ENCODE measurements at regions not wholly inside any gene's neighbourhood (a gene's known extent, or its start where the extent isn't known, plus 50 kb on each side); places are given as distances from the start of the nearest gene placed in this dataset.
"Not testable (repeated sequence)": the region's sequence is repeated elsewhere in the genome, so short reads cannot be mapped to it uniquely, and the experiment has no call there.

GRCh38 chr1:230498704-230499103 lies 72.6 kb upstream of the PGBD5 start:
- Mint-ChIP-seq H3K36me3 (ENCODE audit: low read depth) (no peaks in the 10 kb centered on the region), H3K27me3 (peaks cover 16% of the 10 kb centered on the region), H3K27ac (no peak overlapping the region), H3K4me3 (no peak overlapping the region), H3K9me3 (no peaks in the 10 kb centered on the region), H3K4me1 (no peaks in the 10 kb centered on the region)
- DNase-seq (no peak), ATAC-seq (no peak)

- H3K4me3 Mint-ChIP-seq = no peak overlapping the region
- H3K4me1 Mint-ChIP-seq = no peaks in the 10 kb centered on the region
- H3K9me3 Mint-ChIP-seq = no peaks in the 10 kb centered on the region
- H3K27ac Mint-ChIP-seq = no peak overlapping the region
- ATAC-seq (no peak), DNase-seq (no peak)
- H3K36me3 Mint-ChIP-seq (ENCODE audit: low read depth) = no peaks in the 10 kb centered on the region
- peaks cover 18% of the 10 kb centered on the region for H3K27me3 Mint-ChIP-seq
Observed at GRCh38 chr1:230496451-230496850, 70.3 kb upstream of the PGBD5 start.

- Mint-ChIP-seq H3K9me3 (no peaks in the 10 kb centered on the region), H3K27me3 (peaks cover 18% of the 10 kb centered on the region), H3K4me1 (no peaks in the 10 kb centered on the region), H3K4me3 (no peak overlapping the region), H3K27ac (peak overlapping the region; percentile 5), H3K36me3 (ENCODE audit: low read depth) (no peaks in the 10 kb centered on the region)
- ATAC-seq (no peak), DNase-seq (no peak)
Observed at GRCh38 chr1:230495891-230496385, 69.8 kb upstream of the PGBD5 start.

GRCh38 chr1:230495076-230495475 lies 68.9 kb upstream of the PGBD5 start:
- H3K9me3 Mint-ChIP-seq = no peaks in the 10 kb centered on the region
- ATAC-seq = no peak

GRCh38 chr1:230494514-230494913 lies 68.4 kb upstream of the PGBD5 start:
- Mint-ChIP-seq H3K27ac (no peak overlapping the region), H3K4me3 (no peak overlapping the region), H3K4me1 (no peaks in the 10 kb centered on the region), H3K36me3 (ENCODE audit: low read depth) (no peaks in the 10 kb centered on the region), H3K27me3 (peaks cover 19% of the 10 kb centered on the region), H3K9me3 (no peaks in the 10 kb centered on the region)
- DNase-seq (no peak), ATAC-seq (no peak)

More at GRCh38 chr1:230495076-230495475, 68.9 kb upstream of the PGBD5 start:
- no peaks in the 10 kb centered on the region for H3K36me3 Mint-ChIP-seq (ENCODE audit: low read depth)
- H3K27ac Mint-ChIP-seq = no peak overlapping the region
- H3K4me3 Mint-ChIP-seq = no peak overlapping the region
- H3K4me1 Mint-ChIP-seq = no peaks in the 10 kb centered on the region
- no peak for DNase-seq
- H3K27me3 Mint-ChIP-seq = peaks cover 19% of the 10 kb centered on the region

- H3K27ac Mint-ChIP-seq = no peak overlapping the region
- peaks cover 21% of the 10 kb centered on the region for H3K27me3 Mint-ChIP-seq
- no peaks in the 10 kb centered on the region for H3K4me1 Mint-ChIP-seq
- no peak for ATAC-seq
- H3K9me3 Mint-ChIP-seq = no peaks in the 10 kb centered on the region
- no peak overlapping the region for H3K4me3 Mint-ChIP-seq
- H3K36me3 Mint-ChIP-seq (ENCODE audit: low read depth) = no peaks in the 10 kb centered on the region
- DNase-seq = no peak
Observed at GRCh38 chr1:230494026-230494425, 67.9 kb upstream of the PGBD5 start.

GRCh38 chr1:230493264-230493663 lies 67.1 kb upstream of the PGBD5 start:
- Mint-ChIP-seq H3K4me1 (no peaks in the 10 kb centered on the region), H3K4me3 (no peak overlapping the region), H3K9me3 (no peaks in the 10 kb centered on the region), H3K27ac (no peak overlapping the region), H3K27me3 (peaks cover 22% of the 10 kb centered on the region), H3K36me3 (ENCODE audit: low read depth) (no peaks in the 10 kb centered on the region)
- DNase-seq (no peak), ATAC-seq (no peak)

GRCh38 chr1:230490436-230490835 lies 64.3 kb upstream of the PGBD5 start:
- H3K4me3 Mint-ChIP-seq = no peak overlapping the region
- no peaks in the 10 kb centered on the region for H3K4me1 Mint-ChIP-seq
- H3K36me3 Mint-ChIP-seq (ENCODE audit: low read depth) = no peaks in the 10 kb centered on the region
- no peaks in the 10 kb centered on the region for H3K9me3 Mint-ChIP-seq
- DNase-seq (no peak), ATAC-seq (peak; percentile 15)
- peaks cover 22% of the 10 kb centered on the region for H3K27me3 Mint-ChIP-seq
- H3K27ac Mint-ChIP-seq = no peak overlapping the region

GRCh38 chr1:230487773-230488428 lies 61.8 kb upstream of the PGBD5 start:
- no peak for ATAC-seq
- Mint-ChIP-seq H3K4me3 (no peak overlapping the region), H3K9me3 (no peaks in the 10 kb centered on the region), H3K27ac (no peak overlapping the region), H3K27me3 (peaks cover 13% of the 10 kb centered on the region), H3K36me3 (ENCODE audit: low read depth) (no peaks in the 10 kb centered on the region), H3K4me1 (no peaks in the 10 kb centered on the region)
- DNase-seq = no peak

- Mint-ChIP-seq H3K27ac (no peak overlapping the region), H3K4me3 (no peak overlapping the region), H3K9me3 (no peaks in the 10 kb centered on the region), H3K27me3 (peaks cover 53% of the 10 kb centered on the region), H3K4me1 (no peaks in the 10 kb centered on the region), H3K36me3 (ENCODE audit: low read depth) (no peaks in the 10 kb centered on the region)
- ATAC-seq = no peak
- no peak for DNase-seq
Observed at GRCh38 chr1:230476622-230477003, 50.5 kb upstream of the PGBD5 start.

- not testable (repeated sequence) for H3K9me3 Mint-ChIP-seq; H3K4me1 Mint-ChIP-seq; H3K27ac Mint-ChIP-seq; H3K36me3 Mint-ChIP-seq (ENCODE audit: low read depth); ATAC-seq; DNase-seq; H3K4me3 Mint-ChIP-seq
- H3K27me3 Mint-ChIP-seq = peaks cover 49% of the 10 kb centered on the region
Observed at GRCh38 chr1:230475856-230476621, 49.9 kb upstream of the PGBD5 start.

All from activated naive CD8-positive, alpha-beta T cell treated with anti-CD3 and anti-CD28 coated beads, Interleukin-2, amount 50 U/mL, for 24 hours (primary cell).